Parathyroid adenoma (tissue), 2 donors: ENCODE measurements at regions not wholly inside any gene's neighbourhood (a gene's known extent, or its start where the extent isn't known, plus 50 kb on each side); places are given as distances from the start of the nearest gene placed in this dataset.

Experiments
- H2AFZ ChIP-seq: fragments of 300-600 bp; sonication (generic); one replicate; pipeline ENCODE4 v1.7.0; 2017; ENCODE audit warnings: antibody characterized with exemption, mild to moderate bottlenecking
- H3K27ac ChIP-seq: fragments of 300-600 bp; sonication (generic); one replicate; pipeline ENCODE4 v1.7.0; 2017
- H3K27me3 ChIP-seq: fragments of 300-600 bp; sonication (generic); one replicate; pipeline ENCODE4 v1.7.0; 2017; ENCODE audit warnings: low read length; ENCODE audit not compliant: control insufficient read depth, insufficient read depth
- H3K36me3 ChIP-seq: fragments of 300-600 bp; sonication (generic); one replicate; pipeline ENCODE4 v1.7.0; 2017; ENCODE audit warnings: low read length; ENCODE audit not compliant: control insufficient read depth, insufficient read depth
- H3K4me1 ChIP-seq: fragments of 300-600 bp; sonication (generic); one replicate; pipeline ENCODE4 v1.7.0; 2017; ENCODE audit warnings: control low read depth
- H3K4me2 ChIP-seq: fragments of 300-600 bp; sonication (generic); one replicate; pipeline ENCODE4 v1.7.0; 2017; ENCODE audit warnings: low read length
- H3K4me3 ChIP-seq: fragments of 300-600 bp; sonication (generic); one replicate; pipeline ENCODE4 v1.7.0; 2017; ENCODE audit warnings: low read depth, low read length
- H3K79me2 ChIP-seq: fragments of 300-600 bp; sonication (generic); one replicate; pipeline ENCODE4 v1.7.0; 2017; ENCODE audit warnings: control low read depth
- H3K9ac ChIP-seq: fragments of 300-600 bp; sonication (generic); one replicate; pipeline ENCODE4 v1.7.0; 2017; ENCODE audit warnings: mild to moderate bottlenecking
- H3K9me3 ChIP-seq: fragments of 300-600 bp; sonication (generic); one replicate; pipeline ENCODE4 v1.7.0; 2017; ENCODE audit warnings: low read length; ENCODE audit not compliant: control insufficient read depth
- CTCF ChIP-seq: fragments of 300-600 bp; sonication (generic); IDR thresholded peaks from one replicate; pipeline ENCODE4 v1.7.0; 2017; ENCODE audit warnings: antibody characterized with exemption, mild to moderate bottlenecking
- donor health status: primary hyperparathyroidism.

GRCh38 chr5:114201332-114201731, 160.5 kb upstream of the KCNN2 start:
- H3K79me2 ChIP-seq: no peaks in the 10 kb centered on the region
- H3K4me3 ChIP-seq: no peak overlapping the region
- no peak overlapping the region for H2AFZ ChIP-seq
- H3K4me1 ChIP-seq: no peaks in the 10 kb centered on the region
- H3K27me3 ChIP-seq: no peaks in the 10 kb centered on the region
- TF ChIP-seq CTCF: no peak
- no peaks in the 10 kb centered on the region for H3K36me3 ChIP-seq
- no peaks in the 10 kb centered on the region for H3K9me3 ChIP-seq
- H3K4me2 ChIP-seq: no peak overlapping the region
- no peak overlapping the region for H3K9ac ChIP-seq
- H3K27ac ChIP-seq: no peak overlapping the region

GRCh38 chr5:114204923-114205322, 156.9 kb upstream of the KCNN2 start:
- Histone ChIP-seq H2AFZ (no peak overlapping the region), H3K9ac (no peak overlapping the region), H3K79me2 (no peaks in the 10 kb centered on the region), H3K9me3 (no peaks in the 10 kb centered on the region), H3K4me3 (no peak overlapping the region), H3K27me3 (no peaks in the 10 kb centered on the region), H3K27ac (no peak overlapping the region), H3K36me3 (no peaks in the 10 kb centered on the region), H3K4me2 (no peak overlapping the region), H3K4me1 (no peaks in the 10 kb centered on the region)
- TF ChIP-seq CTCF: no peak

GRCh38 chr5:114206640-114207039, 155.2 kb upstream of the KCNN2 start:
- H3K36me3 ChIP-seq: no peaks in the 10 kb centered on the region
- no peak overlapping the region for H3K4me3 ChIP-seq
- H3K4me1 ChIP-seq: no peaks in the 10 kb centered on the region
- no peak overlapping the region for H3K9ac ChIP-seq
- no peak for TF ChIP-seq CTCF
- H3K9me3 ChIP-seq: no peaks in the 10 kb centered on the region
- H3K79me2 ChIP-seq: no peaks in the 10 kb centered on the region
- no peak overlapping the region for H3K4me2 ChIP-seq
- no peak overlapping the region for H3K27ac ChIP-seq
- H3K27me3 ChIP-seq: no peaks in the 10 kb centered on the region
- no peak overlapping the region for H2AFZ ChIP-seq

- no peaks in the 10 kb centered on the region for H3K9me3 ChIP-seq
- H3K4me1 ChIP-seq: no peaks in the 10 kb centered on the region
- no peaks in the 10 kb centered on the region for H3K36me3 ChIP-seq
- no peaks in the 10 kb centered on the region for H3K27me3 ChIP-seq
- no peak overlapping the region for H3K4me3 ChIP-seq
- no peak overlapping the region for H2AFZ ChIP-seq
- no peaks in the 10 kb centered on the region for H3K79me2 ChIP-seq
- no peak overlapping the region for H3K27ac ChIP-seq
- no peak for TF ChIP-seq CTCF
- no peak overlapping the region for H3K4me2 ChIP-seq
- no peak overlapping the region for H3K9ac ChIP-seq
Measured at GRCh38 chr5:114207615-114208014, 154.3 kb upstream of the KCNN2 start.

GRCh38 chr5:114208120-114208519, 153.8 kb upstream of the KCNN2 start:
- H2AFZ ChIP-seq: no peak overlapping the region
- no peak for TF ChIP-seq CTCF
- H3K4me2 ChIP-seq: no peak overlapping the region
- H3K79me2 ChIP-seq: no peaks in the 10 kb centered on the region
- no peak overlapping the region for H3K27ac ChIP-seq
- no peaks in the 10 kb centered on the region for H3K9me3 ChIP-seq
- no peaks in the 10 kb centered on the region for H3K27me3 ChIP-seq
- no peaks in the 10 kb centered on the region for H3K4me1 ChIP-seq
- H3K9ac ChIP-seq: no peak overlapping the region
- H3K36me3 ChIP-seq: no peaks in the 10 kb centered on the region
- H3K4me3 ChIP-seq: no peak overlapping the region
